ENCODE measurements at regions not wholly inside any gene's neighbourhood (a gene's known extent, or its start where the extent isn't known, plus 50 kb on each side); places are given as distances from the start of the nearest gene placed in this dataset.
"Not testable (repeated sequence)": the region's sequence is repeated elsewhere in the genome, so short reads cannot be mapped to it uniquely, and the experiment has no call there.

- H2AK5ac ChIP-seq (ENCODE audit: low read length, severe bottlenecking): no peak overlapping the region
- no peak overlapping the region for H4K91ac ChIP-seq (ENCODE audit: low read length)
- H3K9me3 ChIP-seq (ENCODE audit: control insufficient read depth, low read length): no peaks in the 10 kb centered on the region
- H3K27me3 ChIP-seq (ENCODE audit: control insufficient read depth in 1 of 2, insufficient read depth in 1 of 2, low read length in 2 of 2): no peaks in the 10 kb centered on the region
- H3K4me2 ChIP-seq (ENCODE audit: low read length, poor library complexity, severe bottlenecking): no peak overlapping the region
- H3K79me1 ChIP-seq (replicated peaks; ENCODE audit: low read length, poor library complexity, severe bottlenecking): no peaks in the 10 kb centered on the region
- no peak for DNase-seq
- no peak overlapping the region for H2BK5ac ChIP-seq (ENCODE audit: low read depth, low read length, poor library complexity, severe bottlenecking)
- no peak overlapping the region for H3K9ac ChIP-seq (ENCODE audit: low read length)
- H2AFZ ChIP-seq (ENCODE audit: low read depth, low read length): no peak overlapping the region
- no peak overlapping the region for H3K23ac ChIP-seq (ENCODE audit: low read length in 2 of 2)
- no peak overlapping the region for H4K8ac ChIP-seq (ENCODE audit: low read length)
- WGBS: 85% methylated on average over 3 of the region's 3 CpGs
- no peak overlapping the region for H3K18ac ChIP-seq (ENCODE audit: low read depth in 1 of 2, low read length in 2 of 2)
- no peak overlapping the region for H3K14ac ChIP-seq (ENCODE audit: low read length in 2 of 2)
- H2BK12ac ChIP-seq (ENCODE audit: low read length in 2 of 2): no peak overlapping the region
- H3K4ac ChIP-seq (ENCODE audit: low read depth in 1 of 2, low read length in 2 of 2): no peak overlapping the region
- H2BK120ac ChIP-seq (ENCODE audit: low read depth, low read length): no peak overlapping the region
- no peak overlapping the region for H2BK15ac ChIP-seq (ENCODE audit: low read depth, poor library complexity, severe bottlenecking)
- H3K4me1 ChIP-seq (ENCODE audit: control insufficient read depth, insufficient read depth, low read depth, low read length): no peaks in the 10 kb centered on the region
- no peak overlapping the region for H3K4me3 ChIP-seq (ENCODE audit: insufficient read depth in 1 of 2, low read depth in 1 of 2, low read length in 2 of 2)
- no peak overlapping the region for H3K27ac ChIP-seq (ENCODE audit: low read length, poor library complexity, severe bottlenecking)
- H3K36me3 ChIP-seq (ENCODE audit: control insufficient read depth in 1 of 2, insufficient read depth in 2 of 2, low read depth in 1 of 2, low read length in 2 of 2): no peaks in the 10 kb centered on the region
Observed at GRCh38 chr1:60847391-60847790, 235.0 kb upstream of the NFIA start.

- 99% methylated on average over 3 of the region's 3 CpGs for WGBS
Observed at GRCh38 chr1:60845659-60846058, 236.7 kb upstream of the NFIA start.

GRCh38 chr1:60842304-60842703 lies 240.1 kb upstream of the NFIA start:
- Histone ChIP-seq H3K4me1 (ENCODE audit: control insufficient read depth, insufficient read depth, low read depth, low read length) (no peaks in the 10 kb centered on the region), H2BK120ac (ENCODE audit: low read depth, low read length) (no peak overlapping the region), H3K27me3 (ENCODE audit: control insufficient read depth in 1 of 2, insufficient read depth in 1 of 2, low read length in 2 of 2) (peaks cover 0 to 6% of the 10 kb centered on the region in 2 experiments), H3K9me3 (ENCODE audit: control insufficient read depth, low read length) (no peaks in the 10 kb centered on the region), H3K4me2 (ENCODE audit: low read length, poor library complexity, severe bottlenecking) (no peak overlapping the region), H2BK15ac (ENCODE audit: low read depth, poor library complexity, severe bottlenecking) (no peak overlapping the region), H2AK5ac (ENCODE audit: low read length, severe bottlenecking) (no peak overlapping the region), H2BK5ac (ENCODE audit: low read depth, low read length, poor library complexity, severe bottlenecking) (no peak overlapping the region), H4K91ac (ENCODE audit: low read length) (no peak overlapping the region), H2AFZ (ENCODE audit: low read depth, low read length) (no peak overlapping the region), H3K9ac (ENCODE audit: low read length) (no peak overlapping the region), H3K4me3 (ENCODE audit: insufficient read depth in 1 of 2, low read depth in 1 of 2, low read length in 2 of 2) (no peak overlapping the region), H3K14ac (ENCODE audit: low read length in 2 of 2) (no peak overlapping the region), H4K8ac (ENCODE audit: low read length) (no peak overlapping the region), H2BK12ac (ENCODE audit: low read length in 2 of 2) (no peak overlapping the region), H3K23ac (ENCODE audit: low read length in 2 of 2) (no peak overlapping the region), H3K79me1 (replicated peaks; ENCODE audit: low read length, poor library complexity, severe bottlenecking) (no peaks in the 10 kb centered on the region), H3K27ac (ENCODE audit: low read length, poor library complexity, severe bottlenecking) (no peak overlapping the region), H3K4ac (ENCODE audit: low read depth in 1 of 2, low read length in 2 of 2) (no peak overlapping the region), H3K36me3 (ENCODE audit: control insufficient read depth in 1 of 2, insufficient read depth in 2 of 2, low read depth in 1 of 2, low read length in 2 of 2) (no peaks in the 10 kb centered on the region), H3K18ac (ENCODE audit: low read depth in 1 of 2, low read length in 2 of 2) (no peak overlapping the region)
- 57% methylated on average over 2 of the region's 2 CpGs for WGBS
- no peak for DNase-seq

More at GRCh38 chr1:60845659-60846058, 236.7 kb upstream of the NFIA start:
- H3K14ac ChIP-seq (ENCODE audit: low read length in 2 of 2); H2AK5ac ChIP-seq (ENCODE audit: low read length, severe bottlenecking); H3K27me3 ChIP-seq (ENCODE audit: control insufficient read depth in 1 of 2, insufficient read depth in 1 of 2, low read length in 2 of 2); H2BK12ac ChIP-seq (ENCODE audit: low read length in 2 of 2); DNase-seq; H2BK120ac ChIP-seq (ENCODE audit: low read depth, low read length); H2BK5ac ChIP-seq (ENCODE audit: low read depth, low read length, poor library complexity, severe bottlenecking); H3K23ac ChIP-seq (ENCODE audit: low read length in 2 of 2); H3K4me1 ChIP-seq (ENCODE audit: control insufficient read depth, insufficient read depth, low read depth, low read length); H2BK15ac ChIP-seq (ENCODE audit: low read depth, poor library complexity, severe bottlenecking); H3K4ac ChIP-seq (ENCODE audit: low read depth in 1 of 2, low read length in 2 of 2); H4K91ac ChIP-seq (ENCODE audit: low read length); H3K27ac ChIP-seq (ENCODE audit: low read length, poor library complexity, severe bottlenecking); H3K4me2 ChIP-seq (ENCODE audit: low read length, poor library complexity, severe bottlenecking); H3K79me1 ChIP-seq (replicated peaks; ENCODE audit: low read length, poor library complexity, severe bottlenecking); H3K9me3 ChIP-seq (ENCODE audit: control insufficient read depth, low read length); H3K18ac ChIP-seq (ENCODE audit: low read depth in 1 of 2, low read length in 2 of 2); H3K9ac ChIP-seq (ENCODE audit: low read length); H2AFZ ChIP-seq (ENCODE audit: low read depth, low read length); H3K36me3 ChIP-seq (ENCODE audit: control insufficient read depth in 1 of 2, insufficient read depth in 2 of 2, low read depth in 1 of 2, low read length in 2 of 2); H4K8ac ChIP-seq (ENCODE audit: low read length); H3K4me3 ChIP-seq (ENCODE audit: insufficient read depth in 1 of 2, low read depth in 1 of 2, low read length in 2 of 2): not testable (repeated sequence)

GRCh38 chr1:60841116-60842046 lies 241.0 kb upstream of the NFIA start:
- WGBS: 76% methylated on average over 4 of the region's 5 CpGs
- Histone ChIP-seq H3K79me1 (replicated peaks; ENCODE audit: low read length, poor library complexity, severe bottlenecking) (no peaks in the 10 kb centered on the region), H3K36me3 (ENCODE audit: control insufficient read depth in 1 of 2, insufficient read depth in 2 of 2, low read depth in 1 of 2, low read length in 2 of 2) (no peaks in the 10 kb centered on the region), H4K8ac (ENCODE audit: low read length) (no peak overlapping the region), H3K18ac (ENCODE audit: low read depth in 1 of 2, low read length in 2 of 2) (no peak overlapping the region), H2BK5ac (ENCODE audit: low read depth, low read length, poor library complexity, severe bottlenecking) (no peak overlapping the region), H2BK12ac (ENCODE audit: low read length in 2 of 2) (no peak overlapping the region), H3K9ac (ENCODE audit: low read length) (no peak overlapping the region), H3K4ac (ENCODE audit: low read depth in 1 of 2, low read length in 2 of 2) (no peak overlapping the region), H3K23ac (ENCODE audit: low read length in 2 of 2) (no peak overlapping the region), H3K4me2 (ENCODE audit: low read length, poor library complexity, severe bottlenecking) (no peak overlapping the region), H3K14ac (ENCODE audit: low read length in 2 of 2) (no peak overlapping the region), H2AK5ac (ENCODE audit: low read length, severe bottlenecking) (no peak overlapping the region), H3K27ac (ENCODE audit: low read length, poor library complexity, severe bottlenecking) (no peak overlapping the region), H3K9me3 (ENCODE audit: control insufficient read depth, low read length) (no peaks in the 10 kb centered on the region), H2BK15ac (ENCODE audit: low read depth, poor library complexity, severe bottlenecking) (no peak overlapping the region), H3K27me3 (ENCODE audit: control insufficient read depth in 1 of 2, insufficient read depth in 1 of 2, low read length in 2 of 2) (peaks cover 0 to 6% of the 10 kb centered on the region in 2 experiments), H2AFZ (ENCODE audit: low read depth, low read length) (no peak overlapping the region), H3K4me3 (ENCODE audit: insufficient read depth in 1 of 2, low read depth in 1 of 2, low read length in 2 of 2) (no peak overlapping the region), H2BK120ac (ENCODE audit: low read depth, low read length) (no peak overlapping the region), H4K91ac (ENCODE audit: low read length) (no peak overlapping the region), H3K4me1 (ENCODE audit: control insufficient read depth, insufficient read depth, low read depth, low read length) (no peaks in the 10 kb centered on the region)
- DNase-seq: no peak
